ENCODE measurements at regions not wholly inside any gene's neighbourhood (a gene's known extent, or its start where the extent isn't known, plus 50 kb on each side); places are given as distances from the start of the nearest gene placed in this dataset.

DNA sequence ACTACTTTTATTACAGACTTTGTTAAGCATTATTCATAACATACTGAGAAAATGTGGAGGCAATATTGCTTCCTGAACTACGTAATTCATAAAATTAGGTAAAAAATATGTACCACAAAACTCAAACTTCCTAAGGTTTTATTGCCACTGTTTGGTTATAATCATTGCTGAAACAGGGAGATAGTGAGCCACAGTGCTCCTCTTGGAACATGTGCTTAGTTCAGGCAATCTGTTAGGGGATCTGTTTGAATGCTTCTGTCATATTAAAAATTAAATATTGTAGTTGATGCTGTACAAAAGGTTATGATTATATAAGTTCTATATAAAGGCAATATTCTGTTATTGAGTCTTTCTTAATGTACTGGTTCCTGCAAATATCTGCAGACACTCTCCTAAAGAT, 480.7 kb downstream of the GRXCR1 start:
- TF ChIP-seq, protein P1, sequence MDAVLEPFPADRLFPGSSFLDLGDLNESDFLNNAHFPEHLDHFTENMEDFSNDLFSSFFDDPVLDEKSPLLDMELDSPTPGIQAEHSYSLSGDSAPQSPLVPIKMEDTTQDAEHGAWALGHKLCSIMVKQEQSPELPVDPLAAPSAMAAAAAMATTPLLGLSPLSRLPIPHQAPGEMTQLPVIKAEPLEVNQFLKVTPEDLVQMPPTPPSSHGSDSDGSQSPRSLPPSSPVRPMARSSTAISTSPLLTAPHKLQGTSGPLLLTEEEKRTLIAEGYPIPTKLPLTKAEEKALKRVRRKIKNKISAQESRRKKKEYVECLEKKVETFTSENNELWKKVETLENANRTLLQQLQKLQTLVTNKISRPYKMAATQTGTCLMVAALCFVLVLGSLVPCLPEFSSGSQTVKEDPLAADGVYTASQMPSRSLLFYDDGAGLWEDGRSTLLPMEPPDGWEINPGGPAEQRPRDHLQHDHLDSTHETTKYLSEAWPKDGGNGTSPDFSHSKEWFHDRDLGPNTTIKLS (IDR thresholded peaks at IDR 0.05; ENCODE audit: borderline replicate concordance, low read depth) = no peak
- TF ChIP-seq, protein P2, sequence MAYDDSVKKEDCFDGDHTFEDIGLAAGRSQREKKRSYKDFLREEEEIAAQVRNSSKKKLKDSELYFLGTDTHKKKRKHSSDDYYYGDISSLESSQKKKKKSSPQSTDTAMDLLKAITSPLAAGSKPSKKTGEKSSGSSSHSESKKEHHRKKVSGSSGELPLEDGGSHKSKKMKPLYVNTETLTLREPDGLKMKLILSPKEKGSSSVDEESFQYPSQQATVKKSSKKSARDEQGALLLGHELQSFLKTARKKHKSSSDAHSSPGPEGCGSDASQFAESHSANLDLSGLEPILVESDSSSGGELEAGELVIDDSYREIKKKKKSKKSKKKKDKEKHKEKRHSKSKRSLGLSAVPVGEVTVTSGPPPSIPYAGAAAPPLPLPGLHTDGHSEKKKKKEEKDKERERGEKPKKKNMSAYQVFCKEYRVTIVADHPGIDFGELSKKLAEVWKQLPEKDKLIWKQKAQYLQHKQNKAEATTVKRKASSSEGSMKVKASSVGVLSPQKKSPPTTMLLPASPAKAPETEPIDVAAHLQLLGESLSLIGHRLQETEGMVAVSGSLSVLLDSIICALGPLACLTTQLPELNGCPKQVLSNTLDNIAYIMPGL (CRISPR knock-in tag; IDR thresholded peaks at IDR 0.05) = no peak
